ENCODE measurements at regions not wholly inside any gene's neighbourhood (a gene's known extent, or its start where the extent isn't known, plus 50 kb on each side); places are given as distances from the start of the nearest gene placed in this dataset.

- TF ChIP-seq POLR2A (IDR thresholded peaks at IDR 0.05) (no peak), CTCF (IDR thresholded peaks at IDR 0.05) (no peak)
Measured at GRCh38 chr10:106327747-106328146, 836.8 kb downstream of the SORCS1 start.
